ENCODE measurements at regions not wholly inside any gene's neighbourhood (a gene's known extent, or its start where the extent isn't known, plus 50 kb on each side); places are given as distances from the start of the nearest gene placed in this dataset.
"Not testable (repeated sequence)": the region's sequence is repeated elsewhere in the genome, so short reads cannot be mapped to it uniquely, and the experiment has no call there.

DNA sequence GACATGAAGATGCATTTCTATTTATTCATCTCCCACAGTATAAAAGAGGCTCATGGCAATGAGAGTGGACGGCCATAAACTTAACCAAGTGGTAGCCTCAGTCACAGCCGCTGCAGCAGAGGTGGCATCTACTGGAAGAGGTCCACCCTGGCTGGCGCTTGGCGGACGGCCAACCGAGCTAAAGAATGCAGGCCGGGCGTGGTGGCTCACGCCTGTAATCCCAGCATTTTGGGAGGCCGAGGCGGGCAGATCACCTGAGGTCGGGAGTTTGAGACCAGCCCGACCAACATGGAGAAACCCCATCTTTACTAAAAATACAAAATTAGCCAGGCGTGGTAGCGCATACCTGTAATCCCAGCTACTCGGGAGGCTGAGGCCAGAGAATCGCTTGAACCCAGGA lies 51.7 kb upstream of the EIF5 start:
- Mint-ChIP-seq H3K27me3 (peaks cover 41 to 69% of the 10 kb centered on the region in 2 donors), H3K27ac (peak overlapping the region in 1 of 8 donors; percentile 4)
- H3K4me3 Mint-ChIP-seq; H3K27me3 ChIP-seq (ENCODE audit: insufficient read depth, low read length, poor library complexity, severe bottlenecking); DNase-seq; H3K36me3 ChIP-seq (ENCODE audit: insufficient read depth, low read length); H3K27ac ChIP-seq (ENCODE audit: low read depth, low read length); H3K9me3 Mint-ChIP-seq; H3K4me1 ChIP-seq (ENCODE audit: insufficient read depth, low read length); H3K36me3 Mint-ChIP-seq; H3K9me3 ChIP-seq (ENCODE audit: low read length); CTCF ChIA-PET; POLR2A ChIA-PET; H3K4me3 ChIP-seq (ENCODE audit: low read length); H3K4me1 Mint-ChIP-seq: not testable (repeated sequence)

DNA sequence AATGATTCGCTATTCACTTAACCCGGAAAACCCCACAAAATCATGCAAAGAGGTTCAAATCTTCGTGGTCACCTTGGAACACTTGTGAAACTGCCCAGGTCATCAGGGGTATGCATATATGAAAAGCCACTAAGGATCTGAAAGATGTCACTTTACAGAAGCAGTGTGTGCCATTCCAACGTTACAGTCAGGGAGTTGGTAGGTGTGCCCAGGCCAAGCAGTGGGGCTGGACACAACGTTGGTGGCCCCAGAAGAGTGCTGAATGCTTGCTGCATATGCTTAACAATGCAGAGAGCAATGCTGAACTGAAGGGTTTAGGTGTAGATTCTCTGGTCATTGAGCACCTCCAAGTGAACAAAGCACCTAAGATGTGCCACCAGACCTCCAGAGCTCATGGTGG lies 51.1 kb upstream of the EIF5 start:
- Histone ChIP-seq H3K4me3 (ENCODE audit: low read length) (no peak overlapping the region), H3K27me3 (ENCODE audit: insufficient read depth, low read length, poor library complexity, severe bottlenecking) (peaks cover 5% of the 10 kb centered on the region), H3K36me3 (ENCODE audit: insufficient read depth, low read length) (no peaks in the 10 kb centered on the region), H3K4me1 (ENCODE audit: insufficient read depth, low read length) (no peaks in the 10 kb centered on the region), H3K27ac (ENCODE audit: low read depth, low read length) (no peak overlapping the region), H3K9me3 (ENCODE audit: low read length) (no peaks in the 10 kb centered on the region)
- no peak overlapping the region for H3K4me3 Mint-ChIP-seq
- ChIA-PET CTCF (no interaction called here), POLR2A (no interaction called here)
- peaks cover 0 to 4% (median 0%) of the 10 kb centered on the region in 3 donors for H3K4me1 Mint-ChIP-seq
- H3K36me3 Mint-ChIP-seq: no peaks in the 10 kb centered on the region
- H3K27ac Mint-ChIP-seq: no peak overlapping the region
- H3K9me3 Mint-ChIP-seq: no peaks in the 10 kb centered on the region
- H3K27me3 Mint-ChIP-seq: peaks cover 38 to 70% of the 10 kb centered on the region in 2 donors
- DNase-seq: no peak

DNA sequence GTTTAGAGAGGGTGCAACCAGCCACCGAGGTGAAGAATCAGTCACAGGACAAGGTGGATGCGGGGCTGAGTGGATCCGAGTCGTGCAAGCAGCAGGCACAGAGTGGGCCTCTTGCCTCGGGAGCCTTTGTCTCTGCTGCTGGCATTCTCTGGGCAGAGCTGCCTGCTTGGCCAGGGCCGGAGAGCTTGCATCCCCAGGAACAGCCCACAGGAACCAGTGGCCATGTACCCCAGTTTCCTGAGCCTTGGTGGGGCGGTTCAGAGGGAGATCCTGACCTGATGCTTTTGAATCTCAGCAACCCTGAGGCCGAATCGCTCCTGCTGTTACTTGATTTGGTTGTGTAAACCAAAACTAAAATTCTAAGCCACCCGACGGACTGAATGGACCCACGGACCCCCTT lies 50.1 kb upstream of the EIF5 start:
- Mint-ChIP-seq H3K27me3 (peaks cover 34 to 73% of the 10 kb centered on the region in 2 donors), H3K36me3 (no peaks in the 10 kb centered on the region), H3K4me1 (peaks cover 0 to 4% (median 0%) of the 10 kb centered on the region in 3 donors), H3K4me3 (no peak overlapping the region), H3K9me3 (no peaks in the 10 kb centered on the region), H3K27ac (no peak overlapping the region)
- no peaks in the 10 kb centered on the region for H3K36me3 ChIP-seq (ENCODE audit: insufficient read depth, low read length)
- DNase-seq: no peak
- H3K4me1 ChIP-seq (ENCODE audit: insufficient read depth, low read length): no peaks in the 10 kb centered on the region
- no peak overlapping the region for H3K27ac ChIP-seq (ENCODE audit: low read depth, low read length)
- POLR2A ChIA-PET: no interaction called here
- CTCF ChIA-PET: no interaction called here
- H3K27me3 ChIP-seq (ENCODE audit: insufficient read depth, low read length, poor library complexity, severe bottlenecking): peaks cover 3% of the 10 kb centered on the region
- H3K9me3 ChIP-seq (ENCODE audit: low read length): no peaks in the 10 kb centered on the region
- no peak overlapping the region for H3K4me3 ChIP-seq (ENCODE audit: low read length)

All from CD8-positive, alpha-beta memory T cell (primary cell).